Vagina (tissue), 2 donors: ENCODE measurements at regions not wholly inside any gene's neighbourhood (a gene's known extent, or its start where the extent isn't known, plus 50 kb on each side); places are given as distances from the start of the nearest gene placed in this dataset.

Experiments used
- CTCF ChIP-seq, 3 experiments: fragments of 450-650 bp in 2 of 3; fragments of 200-600 bp in 1 of 3; sonication (generic) in 1 of 3; IDR thresholded peaks; one replicate each; pipeline ENCODE4 v1.5.1; 2017 to 2019; ENCODE audit warnings: antibody characterized with exemption in 3 of 3, mild to moderate bottlenecking in 2 of 3, moderate library complexity in 2 of 3
- POLR2A ChIP-seq, 2 donors: fragments of 450-650 bp; IDR thresholded peaks; one replicate each; pipeline ENCODE4 v1.6.1; 2017; ENCODE audit warnings: antibody characterized with exemption in 2 of 2, mild to moderate bottlenecking in 2 of 2, moderate library complexity in 2 of 2

- TF ChIP-seq POLR2A (IDR thresholded peaks at IDR 0.05) (no peak), CTCF (IDR thresholded peaks at IDR 0.05) (no peak)
These were observed 191.4 kb downstream of the KIF26A start for GRCh38 chr14:104329793-104330192.
